ENCODE measurements at regions not wholly inside any gene's neighbourhood (a gene's known extent, or its start where the extent isn't known, plus 50 kb on each side); places are given as distances from the start of the nearest gene placed in this dataset.

GRCh38 chr17:71919186-71919585 lies 201.6 kb upstream of the SOX9 start:
- Histone ChIP-seq H3K27me3 (ENCODE audit: control insufficient read depth, insufficient read depth, low read length) (no peaks in the 10 kb centered on the region), H2BK5ac (ENCODE audit: low read depth, low read length, poor library complexity, severe bottlenecking) (no peak overlapping the region), H3K56ac (ENCODE audit: extremely low read depth, insufficient read depth, low read length) (no peak overlapping the region), H2BK15ac (ENCODE audit: low read depth, low read length) (no peak overlapping the region), H4K5ac (ENCODE audit: low read depth, low read length) (no peak overlapping the region), H3K9me1 (ENCODE audit: insufficient read depth, low read length) (no peaks in the 10 kb centered on the region; the same call in 1 of the 2 replicates), H3K18ac (ENCODE audit: low read depth, low read length) (no peak overlapping the region), H2BK120ac (ENCODE audit: low read depth, low read length) (no peak overlapping the region), H3K27ac (ENCODE audit: insufficient read depth, low read length) (no peak overlapping the region), H3K79me1 (ENCODE audit: low read depth in 1 of 2, low read length in 2 of 2) (no peaks in the 10 kb centered on the region), H2AK5ac (ENCODE audit: low read depth, low read length) (no peak overlapping the region), H4K8ac (ENCODE audit: low read depth in 2 of 2, low read length in 2 of 2) (no peak overlapping the region), H3K9me3 (ENCODE audit: control insufficient read depth, insufficient read depth, low read length) (no peaks in the 10 kb centered on the region), H3K14ac (replicated peaks; ENCODE audit: low read depth, low read length) (no peak overlapping the region), H2BK20ac (ENCODE audit: low read depth, low read length) (no peak overlapping the region), H3K4me3 (ENCODE audit: insufficient read depth, low read depth, low read length) (no peak overlapping the region), H3K36me3 (ENCODE audit: control insufficient read depth, insufficient read depth, low read length) (no peaks in the 10 kb centered on the region), H4K20me1 (ENCODE audit: insufficient read depth, low read length) (no peaks in the 10 kb centered on the region), H3K4me2 (ENCODE audit: low read depth, low read length) (no peak overlapping the region), H3K4ac (ENCODE audit: low read depth, low read length) (no peak overlapping the region), H2AFZ (replicated peaks; ENCODE audit: low read length, poor library complexity) (no peak overlapping the region), H3K9ac (ENCODE audit: low read depth, low read length) (no peak overlapping the region), H3K23ac (ENCODE audit: low read depth, low read length) (no peak overlapping the region), H2AK9ac (replicated peaks; ENCODE audit: low read depth, low read length, poor library complexity) (no peak overlapping the region), H3K4me1 (ENCODE audit: control insufficient read depth, insufficient read depth, low read length) (no peaks in the 10 kb centered on the region; the same call in 1 of the 2 replicates), H4K91ac (ENCODE audit: insufficient read depth, low read depth, low read length) (no peak overlapping the region)
- no TSS peak for BruUV-seq (replicated peaks)
- ChIA-PET POLR2A (ENCODE audit: unreplicated experiment) (no interaction called here), CTCF (interaction anchor here (0.7 kb wide), 1 partner anchor 555 kb away, joined by 3 read pairs; no protein-coding TSS in a partner anchor)
- ATAC-seq (ENCODE audit: low read depth) (no peak), DNase-seq (no peak)
- intact Hi-C loops (cut with micrococcal nuclease), result no loop called here
- in situ Hi-C loops (cut with MboI; ENCODE audit: low sequenced_read_pairs), result no loop called here
- 60% methylated on average over 1 of the region's 2 CpGs; no CpG with 5 or more reads in 1 of the 2 experiments for WGBS, 2 experiments (ENCODE audit: extremely low coverage in 2 of 2, insufficient read length in 1 of 2)
- no peak for TF ChIP-seq SMC3 (IDR thresholded peaks at IDR 0.05; ENCODE audit: low read depth, low read length)
- TF ChIP-seq POLR2A (IDR thresholded peaks at IDR 0.05; ENCODE audit: low read depth, low read length), result no peak
- TF ChIP-seq RCOR1 (IDR thresholded peaks at IDR 0.05; ENCODE audit: insufficient replicate concordance, low read length), result no peak
- dilution Hi-C loops (cut with HindIII; ENCODE audit: low sequenced_read_pairs, unreplicated experiment), result no loop called here

Data from IMR-90 (cell line).